GM12873 (cell line): ENCODE measurements at regions not wholly inside any gene's neighbourhood (a gene's known extent, or its start where the extent isn't known, plus 50 kb on each side); places are given as distances from the start of the nearest gene placed in this dataset.

ENCODE experiments used
- TF ChIP-seq, protein P1 (sequence below): IDR thresholded peaks from 2 replicates; pipeline ENCODE4 v1.5.1; 2012; ENCODE audit warnings: low read depth, mild to moderate bottlenecking, moderate library complexity, low read length, control low read depth; ENCODE audit not compliant: insufficient read depth; ENCODE audit errors: missing control alignments

DNA sequence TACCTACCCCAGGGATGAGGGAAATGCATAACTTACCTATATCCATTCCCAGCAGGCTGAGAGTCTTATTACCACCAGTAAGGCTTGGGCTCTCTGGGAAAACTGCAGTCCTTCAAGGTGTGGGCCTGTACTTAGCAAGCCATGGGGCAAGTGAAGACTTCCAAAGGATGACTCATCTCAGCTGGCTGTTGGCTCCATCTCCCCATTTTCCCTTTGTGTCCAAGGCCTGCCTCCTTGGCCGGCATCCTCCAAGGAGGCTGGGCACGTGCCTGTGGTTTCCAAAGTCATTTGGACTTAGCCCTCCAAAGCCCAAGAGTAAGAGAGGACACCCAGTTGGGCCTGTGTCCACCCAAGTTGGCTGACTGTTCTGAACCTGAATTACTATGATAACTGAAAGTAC, 89.8 kb downstream of the TMEM100 start:
- TF ChIP-seq, protein P1, sequence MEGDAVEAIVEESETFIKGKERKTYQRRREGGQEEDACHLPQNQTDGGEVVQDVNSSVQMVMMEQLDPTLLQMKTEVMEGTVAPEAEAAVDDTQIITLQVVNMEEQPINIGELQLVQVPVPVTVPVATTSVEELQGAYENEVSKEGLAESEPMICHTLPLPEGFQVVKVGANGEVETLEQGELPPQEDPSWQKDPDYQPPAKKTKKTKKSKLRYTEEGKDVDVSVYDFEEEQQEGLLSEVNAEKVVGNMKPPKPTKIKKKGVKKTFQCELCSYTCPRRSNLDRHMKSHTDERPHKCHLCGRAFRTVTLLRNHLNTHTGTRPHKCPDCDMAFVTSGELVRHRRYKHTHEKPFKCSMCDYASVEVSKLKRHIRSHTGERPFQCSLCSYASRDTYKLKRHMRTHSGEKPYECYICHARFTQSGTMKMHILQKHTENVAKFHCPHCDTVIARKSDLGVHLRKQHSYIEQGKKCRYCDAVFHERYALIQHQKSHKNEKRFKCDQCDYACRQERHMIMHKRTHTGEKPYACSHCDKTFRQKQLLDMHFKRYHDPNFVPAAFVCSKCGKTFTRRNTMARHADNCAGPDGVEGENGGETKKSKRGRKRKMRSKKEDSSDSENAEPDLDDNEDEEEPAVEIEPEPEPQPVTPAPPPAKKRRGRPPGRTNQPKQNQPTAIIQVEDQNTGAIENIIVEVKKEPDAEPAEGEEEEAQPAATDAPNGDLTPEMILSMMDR, result no peak

DNA sequence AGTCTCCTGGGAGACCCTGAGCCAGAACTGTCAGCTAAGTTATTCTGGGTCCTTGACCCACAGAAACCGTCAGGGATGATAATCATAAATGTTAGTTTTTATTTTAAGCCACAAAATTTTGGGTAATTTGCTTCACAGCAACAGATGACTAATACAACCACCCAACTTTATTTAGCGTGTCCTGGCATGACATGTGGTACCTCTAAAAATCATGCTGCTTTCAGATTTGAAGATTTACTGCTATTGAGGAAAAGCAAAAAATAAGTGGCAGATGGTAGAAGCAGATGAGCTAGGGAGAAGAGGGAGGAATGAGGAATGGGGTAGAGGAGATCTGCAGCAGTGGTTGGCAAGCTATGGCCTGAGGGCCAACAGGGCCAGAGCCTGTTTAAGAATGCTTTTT, 90.4 kb downstream of the TMEM100 start:
- TF ChIP-seq, protein P1, result no peak

DNA sequence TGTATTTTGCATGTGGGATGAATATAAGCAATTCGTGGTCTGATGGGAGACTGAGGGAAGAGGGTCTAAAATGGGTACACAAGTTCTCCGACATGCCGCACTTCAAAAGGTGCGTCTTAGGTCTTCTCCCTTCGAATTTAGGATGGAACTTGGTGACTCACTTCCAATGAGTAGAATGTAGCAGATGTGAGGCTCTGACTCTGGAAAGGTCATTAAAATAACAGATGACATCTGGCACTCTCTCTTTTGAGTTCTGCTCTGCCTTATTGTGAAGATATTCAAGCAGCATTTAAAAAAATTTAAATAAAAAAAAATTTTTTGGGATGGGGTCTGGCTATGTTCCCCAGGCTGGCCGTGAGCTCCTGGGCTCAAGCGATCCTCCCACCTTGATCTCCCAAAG, 92.7 kb downstream of the TMEM100 start:
- TF ChIP-seq, protein P1, result no peak

DNA sequence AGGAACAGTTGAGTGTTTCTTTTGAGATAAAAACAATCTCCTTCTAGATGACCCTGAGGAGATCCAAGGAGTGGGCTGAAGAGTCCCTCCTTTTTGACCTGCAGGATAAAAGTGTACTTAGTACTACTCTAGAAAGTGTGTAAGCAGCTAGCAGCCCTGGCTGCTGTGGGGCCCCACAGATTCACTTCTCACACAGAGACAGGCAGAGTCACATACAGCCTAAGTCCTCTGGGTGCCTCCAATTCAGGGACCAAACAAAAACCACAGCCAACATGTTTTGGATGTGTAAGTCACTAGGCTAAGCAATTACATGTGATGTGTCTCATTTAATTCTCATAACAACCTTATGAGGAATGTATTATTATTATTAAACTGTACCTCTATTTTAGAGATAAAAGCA, 97.1 kb downstream of the TMEM100 start:
- TF ChIP-seq, protein P1, result no peak

DNA sequence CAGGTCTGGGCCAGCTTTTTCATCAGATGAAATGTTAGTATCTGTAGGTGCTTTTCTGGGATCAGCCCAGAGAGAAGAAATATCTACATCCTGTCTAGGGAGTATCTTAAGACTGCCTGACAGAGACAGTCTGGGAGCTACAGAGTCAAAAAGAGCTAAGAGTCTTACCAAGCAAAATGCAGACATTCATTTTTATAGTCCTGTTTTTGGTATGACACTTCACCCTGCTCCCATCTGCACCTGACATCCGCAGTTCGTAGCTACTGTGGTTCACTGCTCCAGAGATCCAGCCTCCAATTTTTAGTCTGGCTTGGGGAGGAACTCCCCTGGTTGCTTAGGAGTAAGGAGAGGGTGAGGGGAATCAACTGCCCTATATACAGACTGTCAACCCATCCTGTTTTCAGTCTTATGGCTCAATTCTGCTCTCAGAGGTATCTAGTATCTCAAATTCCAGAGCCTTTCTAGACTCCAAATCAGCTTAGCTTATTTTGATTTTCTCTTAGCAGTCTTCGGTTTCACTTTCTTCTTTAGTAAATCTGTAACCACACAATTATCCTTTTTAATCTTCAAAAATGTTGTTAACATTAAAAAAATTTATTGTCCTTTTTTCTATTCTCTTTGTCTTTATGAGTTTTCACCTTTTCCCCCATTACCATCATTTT, 97.8 kb downstream of the TMEM100 start:
- TF ChIP-seq, protein P1, result no peak

DNA sequence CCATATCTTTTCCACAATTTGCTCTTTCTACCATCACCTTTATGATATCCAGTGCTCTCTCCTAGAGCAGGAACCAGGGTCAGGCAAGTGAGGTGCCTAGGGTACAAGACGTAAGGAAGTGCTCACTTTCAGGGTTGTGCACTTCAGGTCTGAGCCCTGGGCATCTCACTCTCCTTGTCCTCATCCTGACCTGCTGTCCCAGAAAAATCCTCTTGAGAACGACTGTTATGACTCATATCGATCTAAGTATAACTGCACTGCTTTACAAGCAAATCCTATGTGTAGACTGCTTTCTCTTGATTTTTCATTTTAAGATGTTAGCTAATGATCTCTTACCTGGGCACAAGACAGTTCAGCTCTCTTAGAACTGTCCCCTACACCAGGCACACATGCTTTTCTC, 100.1 kb downstream of the TMEM100 start:
- TF ChIP-seq, protein P1, result no peak

DNA sequence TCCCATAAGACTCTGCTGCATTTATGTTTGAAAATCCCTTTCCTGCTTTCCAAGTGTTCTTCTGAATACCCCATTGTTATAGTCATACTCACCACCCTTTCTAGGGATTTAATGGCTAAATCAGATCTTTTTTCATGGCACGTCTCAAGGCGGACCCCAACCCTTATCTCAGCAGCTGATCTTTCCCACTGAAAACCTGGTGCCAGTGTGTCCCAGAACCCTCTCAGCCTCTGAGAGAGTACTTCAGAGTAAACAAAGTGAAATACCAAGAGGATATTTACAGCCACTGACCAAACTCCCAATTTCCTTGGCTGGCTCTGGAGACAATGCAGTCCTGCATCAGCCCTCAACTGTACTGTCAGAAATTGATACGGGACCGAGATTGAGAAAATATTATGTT, 101.7 kb downstream of the TMEM100 start:
- TF ChIP-seq, protein P1, result no peak
